Endothelial cell of hepatic sinusoid (primary cell): ENCODE measurements at regions not wholly inside any gene's neighbourhood (a gene's known extent, or its start where the extent isn't known, plus 50 kb on each side); places are given as distances from the start of the nearest gene placed in this dataset.

Source experiments
- in situ Hi-C: cut with HindIII; loops from 2 replicates; pipeline ENCODE4 v1.10.0; 2017; ENCODE audit warnings: low sequenced_read_pairs

DNA sequence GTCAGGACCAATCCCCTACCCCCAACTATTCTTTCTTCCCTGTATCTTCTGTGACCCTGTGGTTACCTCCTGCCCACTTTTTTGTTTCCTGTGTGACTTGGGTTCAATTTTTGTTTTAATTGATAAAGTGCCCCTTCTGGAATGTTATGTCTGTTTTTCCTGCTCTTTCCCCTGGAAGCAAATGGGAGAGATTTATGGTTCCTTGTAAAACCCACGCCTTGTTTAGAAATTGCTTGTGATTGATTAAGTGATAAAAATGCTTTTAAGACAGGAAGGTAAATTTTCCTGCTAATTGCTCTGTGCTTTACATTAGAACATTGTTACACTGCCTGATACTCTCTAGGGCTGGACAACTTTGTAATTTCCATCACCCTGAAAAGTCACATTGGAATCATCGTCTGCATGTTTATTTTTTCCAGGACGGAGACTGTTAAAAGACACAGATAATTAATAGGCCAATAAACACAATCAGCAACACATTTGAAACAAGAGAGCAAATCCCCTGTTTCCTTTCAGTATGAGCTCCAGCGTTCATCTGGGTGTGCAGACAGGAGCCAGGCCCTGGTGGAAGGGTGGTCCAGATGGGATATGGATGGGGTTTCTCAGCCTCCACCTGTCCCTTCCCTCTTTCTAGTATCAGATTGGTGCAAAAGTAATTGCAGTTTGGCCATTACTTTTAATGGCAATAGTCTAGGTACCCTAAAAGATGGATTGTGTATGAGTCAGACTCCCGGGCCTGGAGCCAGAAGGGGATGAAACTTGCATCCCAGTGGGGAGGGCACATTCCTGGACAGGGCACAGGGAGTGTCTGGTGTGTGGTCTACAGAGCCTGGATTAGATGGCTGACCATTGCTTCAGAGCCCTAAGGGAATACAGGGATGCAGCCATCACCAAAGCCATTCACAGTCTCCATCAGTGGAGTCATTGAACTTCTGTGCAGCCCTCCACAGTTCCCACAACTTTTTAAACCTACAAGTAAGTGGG is 58.1 kb upstream of the AGBL1 start:
- in situ Hi-C loops: no loop called here

DNA sequence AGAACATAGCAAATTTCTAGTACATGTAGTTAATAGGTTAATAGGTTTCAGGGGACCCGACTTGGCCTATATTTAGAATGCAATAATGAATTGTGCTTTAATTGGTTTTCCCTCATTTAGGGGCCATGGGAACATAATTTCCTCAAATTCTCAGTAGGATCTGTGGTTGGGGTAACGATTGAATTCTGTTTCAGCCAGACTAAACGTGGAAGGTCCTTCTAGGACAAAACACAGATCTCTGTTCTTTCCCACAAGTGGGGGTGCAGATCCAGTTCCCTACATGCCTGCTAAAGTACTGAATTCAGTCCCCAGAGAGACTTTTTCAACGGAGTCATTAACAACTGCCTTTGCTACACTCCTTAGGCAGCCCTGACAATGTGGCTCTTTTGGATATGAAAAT is 50.7 kb upstream of the AGBL1 start:
- in situ Hi-C loops: no loop called here
